Psoas muscle (tissue), 7 donors: ENCODE measurements at regions not wholly inside any gene's neighbourhood (a gene's known extent, or its start where the extent isn't known, plus 50 kb on each side); places are given as distances from the start of the nearest gene placed in this dataset.

Source experiments
- ATAC-seq, 4 donors: fragments of 200-7000 bp; cut with Tn5 transposase; one replicate each; pipeline ENCODE4 v1.9.1; 2020; ENCODE audit warnings: moderate library complexity in 3 of 4, mild to moderate bottlenecking in 2 of 4
- DNase-seq, 2 donors: peaks; one replicate each; pipeline ENCODE4 v3.0.0-alpha.2; 2020
- H3K27ac ChIP-seq: fragments of 200-600 bp; one replicate; pipeline ENCODE4 v1.8.0; 2022
- H3K27me3 ChIP-seq, 3 donors: fragments of 200-600 bp in 1 of 3; one replicate each; pipeline versions ENCODE4 v1.6.1 to v1.8.0; 2013 to 2022; ENCODE audit warnings: low read length in 2 of 3, mild to moderate bottlenecking in 2 of 3, moderate library complexity in 1 of 3; ENCODE audit not compliant: insufficient read depth in 3 of 3
- H3K36me3 ChIP-seq, 2 donors: fragments of 200-600 bp in 1 of 2; one replicate each; pipeline versions ENCODE4 v1.6.1 to v1.8.0; 2013 to 2022; ENCODE audit warnings: low read depth in 1 of 2, mild to moderate bottlenecking in 1 of 2, moderate library complexity in 1 of 2; ENCODE audit not compliant: insufficient read depth in 1 of 2
- H3K4me1 ChIP-seq: fragments of 200-600 bp; one replicate; pipeline ENCODE4 v1.8.0; 2022
- H3K4me3 ChIP-seq: fragments of 200-600 bp; one replicate; pipeline ENCODE4 v1.8.0; 2022; ENCODE audit warnings: mild to moderate bottlenecking
- H3K9me3 ChIP-seq: fragments of 200-600 bp; one replicate; pipeline ENCODE4 v1.8.0; 2022
- CTCF ChIP-seq: fragments of 200-600 bp; IDR thresholded peaks from one replicate; pipeline ENCODE4 v1.8.0; 2022; ENCODE audit warnings: antibody characterized with exemption
- WGBS, 3 donors: extraction: QIAGEN DNeasy Blood & Tissue Kit; methylation state at CpG; one replicate each; pipeline versions ENCODE4 v1.1.6 to v1.1.7; 2013; 5-methylcytosine and 5-hydroxymethylcytosine counted together
- intact Hi-C, 2 donors: fragments of 100-400 bp; cut with DNase I; formaldehyde crosslinking; loops; one replicate each; pipeline versions ENCODE4 v1.11.0 to v1.14.2; 2022
- donor health status: healthy with polysubstance abuse.
- donor health status: DM: no; HTN: no; CAD: no; lungs with moderate emphysema.
- donor health status: Bipolar disorder and iron deficiency.
- donor health status: healthy.
- donor health status: DM: yes; HTN: yes; CAD: no.
- donor health status: DM: no; HTN: no; CAD: no.
- donor health status: DM: yes; HTN: yes; CAD: no.

GRCh38 chr5:167752936-167753335 is 538.5 kb upstream of the WWC1 start:
- DNase-seq (no peak), ATAC-seq (no peak)
- Histone ChIP-seq H3K27me3 (no peaks in the 10 kb centered on the region), H3K36me3 (no peaks in the 10 kb centered on the region), H3K4me1 (no peaks in the 10 kb centered on the region), H3K9me3 (no peaks in the 10 kb centered on the region), H3K27ac (no peak overlapping the region), H3K4me3 (no peak overlapping the region)
- intact Hi-C loops: no loop called here
- no peak for TF ChIP-seq CTCF
- WGBS, 3 donors: 59 to 67% (median 66%) methylated on average over 4 of the region's 4 CpGs

DNA sequence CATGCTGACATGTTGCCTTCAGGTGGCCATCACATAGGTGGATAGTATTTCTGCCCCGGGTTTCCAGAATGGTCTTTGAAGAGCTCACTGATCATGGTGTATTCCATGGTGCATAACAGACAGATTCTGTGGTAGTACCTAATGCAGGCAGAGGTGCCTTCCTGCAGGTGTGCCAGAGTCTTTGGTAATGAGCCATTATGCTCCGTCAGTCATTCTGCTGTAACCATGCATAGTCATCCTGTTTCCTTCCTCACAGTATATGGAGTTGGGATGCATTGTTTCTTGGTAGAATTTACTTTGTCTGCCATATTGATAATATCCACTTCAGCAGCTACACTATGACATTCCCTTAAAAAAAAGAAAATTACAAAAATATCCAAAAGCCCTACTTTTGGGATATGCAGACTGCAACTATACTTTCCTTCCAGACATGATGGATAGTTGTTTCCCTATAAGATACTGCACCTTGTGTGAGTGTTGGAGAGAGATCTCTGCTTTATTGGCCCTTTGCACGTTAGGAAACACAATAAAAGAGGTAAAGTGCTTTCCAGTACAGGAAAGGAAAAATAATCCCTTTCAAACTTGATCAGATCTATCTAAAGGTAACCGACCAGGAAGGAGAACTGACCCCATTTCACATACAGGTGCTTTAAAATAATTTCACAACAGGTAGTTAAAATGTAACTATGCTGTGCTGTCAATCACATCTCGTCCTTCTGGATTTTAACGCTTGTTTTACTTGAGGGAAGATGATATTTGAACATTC is 537.5 kb upstream of the WWC1 start:
- intact Hi-C loops: no loop called here
- whole genome bisulfite sequencing, 3 donors: 62 to 71% (median 62%) methylated on average over 6 of the region's 6 CpGs
- ATAC-seq (no peak), DNase-seq (no peak)
- Histone ChIP-seq H3K27ac (no peak overlapping the region), H3K4me3 (no peak overlapping the region), H3K9me3 (no peaks in the 10 kb centered on the region), H3K27me3 (no peaks in the 10 kb centered on the region), H3K36me3 (no peaks in the 10 kb centered on the region), H3K4me1 (no peaks in the 10 kb centered on the region)
- no peak for TF ChIP-seq CTCF

GRCh38 chr5:167754501-167755021 is 536.9 kb upstream of the WWC1 start:
- no peaks in the 10 kb centered on the region for H3K9me3 ChIP-seq
- TF ChIP-seq CTCF: no peak
- intact Hi-C loops: no loop called here
- no peak for ATAC-seq
- no peak for DNase-seq
- H3K27me3 ChIP-seq: no peaks in the 10 kb centered on the region
- H3K4me3 ChIP-seq: no peak overlapping the region
- H3K4me1 ChIP-seq: no peaks in the 10 kb centered on the region
- 63 to 71% (median 68%) methylated on average over 5 of the region's 5 CpGs for WGBS, 3 donors
- H3K27ac ChIP-seq: no peak overlapping the region
- no peaks in the 10 kb centered on the region for H3K36me3 ChIP-seq

- H3K4me3 ChIP-seq: no peak overlapping the region
- DNase-seq: no peak
- no peak overlapping the region for H3K27ac ChIP-seq
- WGBS, 3 donors: 15 to 30% (median 22%) methylated on average over 2 of the region's 2 CpGs
- TF ChIP-seq CTCF: no peak
- no peaks in the 10 kb centered on the region for H3K27me3 ChIP-seq
- ATAC-seq: no peak
- H3K4me1 ChIP-seq: no peaks in the 10 kb centered on the region
- no peaks in the 10 kb centered on the region for H3K9me3 ChIP-seq
- no peaks in the 10 kb centered on the region for H3K36me3 ChIP-seq
- intact Hi-C loops: no loop called here
These were observed 536.0 kb upstream of the WWC1 start for GRCh38 chr5:167755420-167755819.
